PFSK-1 (cell line): ENCODE measurements at regions not wholly inside any gene's neighbourhood (a gene's known extent, or its start where the extent isn't known, plus 50 kb on each side); places are given as distances from the start of the nearest gene placed in this dataset.

Experiments used
- FOXP2 ChIP-seq: optimal IDR thresholded peaks from 2 replicates; pipeline ENCODE3; 2011; ENCODE audit warnings: borderline replicate concordance, control low read depth, inconsistent platforms; ENCODE audit not compliant: insufficient read depth; ENCODE audit errors: extremely low read length, extremely low read depth
- POLR2AphosphoS5 ChIP-seq: IDR thresholded peaks from 2 replicates; pipeline ENCODE4 v1.6.1; 2012; ENCODE audit warnings: low read depth, mild to moderate bottlenecking, control low read depth, low read length, moderate library complexity
- SIN3A ChIP-seq: IDR thresholded peaks from 2 replicates; pipeline ENCODE4 v1.6.1; 2012; ENCODE audit warnings: mild to moderate bottlenecking, low read length, moderate library complexity, borderline replicate concordance; ENCODE audit not compliant: insufficient read depth
- TAF1 ChIP-seq: IDR thresholded peaks from 2 replicates; pipeline ENCODE4 v1.6.1; 2012; ENCODE audit warnings: low read length, control low read depth, borderline replicate concordance; ENCODE audit not compliant: insufficient read depth
- TF ChIP-seq, protein P1 (sequence below), 2 experiments: IDR thresholded peaks; 2 replicates each; pipeline versions ENCODE4 v1.6.1 to v1.8.0; 2011 to 2012; ENCODE audit warnings: low read depth in 2 of 2, low read length in 2 of 2, control low read depth in 1 of 2, inconsistent platforms in 1 of 2, mild to moderate bottlenecking in 1 of 2, moderate library complexity in 1 of 2; ENCODE audit not compliant: insufficient read depth in 1 of 2

DNA sequence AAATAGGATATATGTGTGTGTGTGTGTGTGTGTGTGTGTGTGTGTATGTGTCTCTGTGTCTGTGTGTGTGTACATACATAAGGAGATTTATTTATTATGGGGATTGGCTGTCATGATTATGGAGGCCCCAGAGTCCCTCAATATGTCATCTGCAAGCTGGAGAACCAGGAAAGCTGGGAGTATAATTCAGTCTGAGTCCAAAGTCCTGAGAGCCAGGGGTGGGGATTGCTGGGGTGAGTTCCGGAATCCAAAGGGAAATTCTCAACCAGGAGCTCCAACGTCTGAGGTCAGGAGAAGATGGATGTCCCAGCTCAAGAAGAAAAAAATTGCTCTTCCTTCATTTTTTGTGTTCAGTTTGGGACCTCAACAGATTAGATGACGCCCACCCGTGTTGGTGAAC lies 50.7 kb upstream of the PLPP4 start:
- TF ChIP-seq POLR2AphosphoS5 (no peak), TAF1 (no peak), FOXP2 (no peak), SIN3A (no peak)
- TF ChIP-seq, protein P1, sequence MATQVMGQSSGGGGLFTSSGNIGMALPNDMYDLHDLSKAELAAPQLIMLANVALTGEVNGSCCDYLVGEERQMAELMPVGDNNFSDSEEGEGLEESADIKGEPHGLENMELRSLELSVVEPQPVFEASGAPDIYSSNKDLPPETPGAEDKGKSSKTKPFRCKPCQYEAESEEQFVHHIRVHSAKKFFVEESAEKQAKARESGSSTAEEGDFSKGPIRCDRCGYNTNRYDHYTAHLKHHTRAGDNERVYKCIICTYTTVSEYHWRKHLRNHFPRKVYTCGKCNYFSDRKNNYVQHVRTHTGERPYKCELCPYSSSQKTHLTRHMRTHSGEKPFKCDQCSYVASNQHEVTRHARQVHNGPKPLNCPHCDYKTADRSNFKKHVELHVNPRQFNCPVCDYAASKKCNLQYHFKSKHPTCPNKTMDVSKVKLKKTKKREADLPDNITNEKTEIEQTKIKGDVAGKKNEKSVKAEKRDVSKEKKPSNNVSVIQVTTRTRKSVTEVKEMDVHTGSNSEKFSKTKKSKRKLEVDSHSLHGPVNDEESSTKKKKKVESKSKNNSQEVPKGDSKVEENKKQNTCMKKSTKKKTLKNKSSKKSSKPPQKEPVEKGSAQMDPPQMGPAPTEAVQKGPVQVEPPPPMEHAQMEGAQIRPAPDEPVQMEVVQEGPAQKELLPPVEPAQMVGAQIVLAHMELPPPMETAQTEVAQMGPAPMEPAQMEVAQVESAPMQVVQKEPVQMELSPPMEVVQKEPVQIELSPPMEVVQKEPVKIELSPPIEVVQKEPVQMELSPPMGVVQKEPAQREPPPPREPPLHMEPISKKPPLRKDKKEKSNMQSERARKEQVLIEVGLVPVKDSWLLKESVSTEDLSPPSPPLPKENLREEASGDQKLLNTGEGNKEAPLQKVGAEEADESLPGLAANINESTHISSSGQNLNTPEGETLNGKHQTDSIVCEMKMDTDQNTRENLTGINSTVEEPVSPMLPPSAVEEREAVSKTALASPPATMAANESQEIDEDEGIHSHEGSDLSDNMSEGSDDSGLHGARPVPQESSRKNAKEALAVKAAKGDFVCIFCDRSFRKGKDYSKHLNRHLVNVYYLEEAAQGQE (IDR thresholded peaks at IDR 0.05; ENCODE audit: insufficient read depth in 1 of 2, low read depth in 2 of 2, low read length in 2 of 2), result no peak
